ENCODE measurements at regions not wholly inside any gene's neighbourhood (a gene's known extent, or its start where the extent isn't known, plus 50 kb on each side); places are given as distances from the start of the nearest gene placed in this dataset.

DNA sequence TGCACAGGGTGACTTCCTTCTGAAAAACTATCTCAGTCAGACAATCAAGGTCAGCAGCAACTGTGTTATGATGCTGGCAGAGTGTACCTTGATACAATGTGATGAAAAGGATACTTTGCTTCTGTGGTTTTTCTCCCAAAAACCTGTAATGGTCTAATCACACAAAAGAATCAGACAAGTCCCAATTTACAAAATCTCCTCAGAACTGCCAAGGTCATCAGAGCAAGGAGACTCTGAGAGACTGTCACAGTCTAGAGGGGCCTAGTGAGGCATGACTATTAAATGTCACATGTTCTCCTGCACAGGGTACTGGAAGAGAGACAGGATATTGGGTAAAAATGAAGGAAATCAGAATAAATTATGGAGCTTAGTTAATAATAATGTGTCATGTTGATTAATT is 185.4 kb downstream of the ST6GAL2 start:
- TF ChIP-seq, protein P1, sequence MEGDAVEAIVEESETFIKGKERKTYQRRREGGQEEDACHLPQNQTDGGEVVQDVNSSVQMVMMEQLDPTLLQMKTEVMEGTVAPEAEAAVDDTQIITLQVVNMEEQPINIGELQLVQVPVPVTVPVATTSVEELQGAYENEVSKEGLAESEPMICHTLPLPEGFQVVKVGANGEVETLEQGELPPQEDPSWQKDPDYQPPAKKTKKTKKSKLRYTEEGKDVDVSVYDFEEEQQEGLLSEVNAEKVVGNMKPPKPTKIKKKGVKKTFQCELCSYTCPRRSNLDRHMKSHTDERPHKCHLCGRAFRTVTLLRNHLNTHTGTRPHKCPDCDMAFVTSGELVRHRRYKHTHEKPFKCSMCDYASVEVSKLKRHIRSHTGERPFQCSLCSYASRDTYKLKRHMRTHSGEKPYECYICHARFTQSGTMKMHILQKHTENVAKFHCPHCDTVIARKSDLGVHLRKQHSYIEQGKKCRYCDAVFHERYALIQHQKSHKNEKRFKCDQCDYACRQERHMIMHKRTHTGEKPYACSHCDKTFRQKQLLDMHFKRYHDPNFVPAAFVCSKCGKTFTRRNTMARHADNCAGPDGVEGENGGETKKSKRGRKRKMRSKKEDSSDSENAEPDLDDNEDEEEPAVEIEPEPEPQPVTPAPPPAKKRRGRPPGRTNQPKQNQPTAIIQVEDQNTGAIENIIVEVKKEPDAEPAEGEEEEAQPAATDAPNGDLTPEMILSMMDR (IDR thresholded peaks at IDR 0.05; ENCODE audit: extremely low read depth, insufficient read depth, missing control alignments) = no peak
- in situ Hi-C loops (cut with MboI; ENCODE audit: low pct_unique_long_range_greater_than_20kb, low sequenced_read_pairs, unreplicated experiment) = no loop called here

DNA sequence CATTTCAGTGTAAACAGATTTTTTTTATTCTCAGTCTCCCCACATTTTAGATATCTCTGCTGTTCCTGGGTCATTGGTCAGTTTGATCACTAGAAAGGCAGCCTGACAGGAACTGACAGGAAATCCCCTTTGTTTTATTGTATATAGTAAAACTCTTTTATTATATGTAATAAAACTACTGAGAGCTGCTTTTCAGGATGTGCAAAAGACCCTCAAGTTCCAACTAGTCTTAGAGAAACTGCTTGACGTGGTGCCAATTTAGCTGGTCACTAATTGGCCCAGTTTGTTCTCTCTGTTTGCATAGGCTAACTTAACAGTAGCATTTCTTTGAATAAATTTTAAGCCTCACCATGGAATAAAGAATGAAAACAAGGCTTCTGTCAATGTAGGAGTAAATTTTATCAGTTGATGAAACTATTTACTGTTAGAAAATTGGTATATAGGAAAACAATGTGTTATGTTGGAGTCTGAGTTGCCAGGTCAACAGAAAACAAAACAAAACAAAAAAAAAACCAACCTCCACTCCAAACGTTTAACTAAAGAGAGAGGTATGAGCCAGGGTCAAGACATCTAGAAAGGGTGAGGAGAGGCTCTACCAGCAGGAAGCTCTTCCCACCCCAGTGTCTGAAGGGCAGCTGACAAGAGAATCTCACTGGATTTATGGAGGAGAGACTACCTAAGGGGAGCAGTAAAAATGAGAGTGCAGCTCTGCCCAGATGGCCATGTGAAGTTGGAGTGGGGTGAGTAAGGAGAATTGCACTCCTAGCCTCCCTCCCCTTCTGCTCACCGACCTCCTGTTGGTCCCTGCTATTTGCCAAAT is 184.6 kb downstream of the ST6GAL2 start:
- DNase-seq (ENCODE audit: low spot score) = no peak
- TF ChIP-seq, protein P1 (IDR thresholded peaks at IDR 0.05; ENCODE audit: extremely low read depth, insufficient read depth, missing control alignments) = no peak
- in situ Hi-C loops (cut with MboI; ENCODE audit: low pct_unique_long_range_greater_than_20kb, low sequenced_read_pairs, unreplicated experiment) = no loop called here

More for the DNA sequence above, 185.4 kb downstream of the ST6GAL2 start:
- no peak for DNase-seq (ENCODE audit: low spot score)

DNA sequence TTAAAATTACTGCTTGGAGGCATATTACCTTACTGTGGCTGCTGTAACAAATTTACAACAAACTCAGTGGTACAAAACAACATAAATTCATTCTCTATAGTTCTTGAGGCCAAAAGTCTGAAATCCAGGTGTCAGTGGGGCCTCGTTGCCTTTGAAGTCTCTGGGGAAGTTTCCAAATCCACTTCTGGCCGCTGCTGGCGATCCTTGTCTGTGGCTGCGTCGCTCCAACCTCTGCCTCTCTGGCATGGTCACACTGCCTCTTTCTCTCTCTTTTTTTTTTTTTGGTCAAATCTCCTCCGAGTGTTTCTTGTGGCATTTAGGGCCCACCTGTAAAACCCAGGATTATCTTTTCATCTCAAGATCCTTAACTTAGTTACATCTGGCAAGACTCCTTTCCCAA is 182.8 kb downstream of the ST6GAL2 start:
- in situ Hi-C loops (cut with MboI; ENCODE audit: low pct_unique_long_range_greater_than_20kb, low sequenced_read_pairs, unreplicated experiment) = no loop called here
- DNase-seq (ENCODE audit: low spot score) = no peak
- TF ChIP-seq, protein P1 (IDR thresholded peaks at IDR 0.05; ENCODE audit: extremely low read depth, insufficient read depth, missing control alignments) = no peak

DNA sequence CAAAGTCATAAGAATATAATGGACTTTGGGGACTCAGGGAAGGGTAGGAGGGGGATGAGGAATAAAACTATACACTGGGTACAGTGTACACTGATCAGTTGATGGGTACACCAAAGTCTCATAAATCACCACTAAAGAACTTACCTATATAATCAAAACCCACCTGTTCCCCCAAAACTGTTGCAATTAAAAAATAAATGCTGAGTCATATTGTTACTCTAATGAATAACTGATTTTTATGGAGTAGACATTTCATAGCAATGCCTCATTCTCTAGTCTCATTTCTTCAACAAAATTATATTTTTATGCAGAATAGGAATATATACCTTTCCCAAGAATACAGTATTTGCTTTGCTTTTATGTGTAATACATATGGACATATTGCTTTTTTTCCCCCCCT is 181.2 kb downstream of the ST6GAL2 start:
- DNase-seq (ENCODE audit: low spot score) = no peak
- TF ChIP-seq, protein P1 (IDR thresholded peaks at IDR 0.05; ENCODE audit: extremely low read depth, insufficient read depth, missing control alignments) = no peak
- in situ Hi-C loops (cut with MboI; ENCODE audit: low pct_unique_long_range_greater_than_20kb, low sequenced_read_pairs, unreplicated experiment) = no loop called here

DNA sequence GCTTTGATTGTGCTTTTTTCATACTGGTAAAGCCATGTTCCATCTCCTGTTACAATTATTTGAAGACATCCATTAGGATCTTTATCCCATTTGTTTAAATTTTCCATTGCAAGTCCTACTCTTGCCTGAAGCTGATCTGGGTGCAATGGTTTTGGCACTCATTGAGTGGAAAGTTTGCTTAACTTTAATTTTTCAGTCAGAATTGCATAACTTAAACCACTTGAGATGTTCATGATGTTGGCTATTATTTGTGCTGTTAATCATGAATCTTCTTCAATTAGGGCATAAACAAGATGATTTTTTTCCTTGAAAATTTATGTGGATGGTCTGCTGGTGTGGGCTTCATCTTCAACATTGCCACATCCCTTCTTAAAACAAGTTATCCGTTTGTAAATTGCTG is 180.1 kb downstream of the ST6GAL2 start:
- TF ChIP-seq, protein P1 (IDR thresholded peaks at IDR 0.05; ENCODE audit: extremely low read depth, insufficient read depth, missing control alignments) = no peak

DNA sequence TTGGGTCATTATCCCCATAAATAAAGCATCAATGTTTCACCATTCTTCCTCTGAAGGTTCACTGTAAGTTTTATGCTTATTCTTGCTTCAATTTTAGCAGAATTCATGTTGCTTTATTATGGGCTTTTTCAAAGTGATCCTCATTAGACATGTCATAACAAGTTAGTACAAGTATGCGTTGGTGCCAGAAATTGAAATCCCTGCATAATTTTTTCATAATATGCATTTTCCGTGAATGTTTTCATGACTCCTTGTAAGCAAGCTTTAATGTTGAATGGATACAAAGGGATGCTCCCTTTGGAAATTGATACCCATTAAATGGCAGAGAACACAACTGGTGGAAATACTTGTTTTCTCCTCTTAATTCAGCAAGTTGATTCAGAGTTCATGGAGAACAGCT is 179.7 kb downstream of the ST6GAL2 start:
- DNase-seq (ENCODE audit: low spot score) = no peak
- TF ChIP-seq, protein P1 (IDR thresholded peaks at IDR 0.05; ENCODE audit: extremely low read depth, insufficient read depth, missing control alignments) = no peak
- in situ Hi-C loops (cut with MboI; ENCODE audit: low pct_unique_long_range_greater_than_20kb, low sequenced_read_pairs, unreplicated experiment) = no loop called here

More for the DNA sequence above, 180.1 kb downstream of the ST6GAL2 start:
- in situ Hi-C loops (cut with MboI; ENCODE audit: low pct_unique_long_range_greater_than_20kb, low sequenced_read_pairs, unreplicated experiment) = no loop called here
- no peak for DNase-seq (ENCODE audit: low spot score)

All from GM13977 (cell line).